ENCODE measurements at regions not wholly inside any gene's neighbourhood (a gene's known extent, or its start where the extent isn't known, plus 50 kb on each side); places are given as distances from the start of the nearest gene placed in this dataset.

DNA sequence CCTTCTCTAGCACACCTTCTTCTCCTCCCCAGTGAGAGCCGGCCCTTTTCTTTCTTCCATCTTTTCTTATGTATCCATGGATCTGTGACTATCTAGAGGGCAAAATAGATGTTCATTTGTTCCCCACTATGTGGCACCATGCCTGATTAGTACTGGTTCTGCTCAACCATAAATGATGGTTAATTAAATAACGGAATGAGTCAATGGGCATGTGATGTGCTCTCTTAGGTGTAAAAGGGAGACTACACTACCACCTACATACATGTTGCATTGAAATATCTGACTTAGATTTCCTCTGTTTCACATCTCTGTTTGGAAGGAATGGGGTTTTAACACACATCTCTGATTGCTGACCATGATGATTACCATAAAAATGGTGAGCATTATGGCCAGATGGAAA lies 116.5 kb downstream of the BTG1 start:
- no peak overlapping the region for H3K4me3 ChIP-seq (ENCODE audit: low read depth, low read length)
- no peak for DNase-seq (ENCODE audit: low read depth)
- TF ChIP-seq, protein P1, sequence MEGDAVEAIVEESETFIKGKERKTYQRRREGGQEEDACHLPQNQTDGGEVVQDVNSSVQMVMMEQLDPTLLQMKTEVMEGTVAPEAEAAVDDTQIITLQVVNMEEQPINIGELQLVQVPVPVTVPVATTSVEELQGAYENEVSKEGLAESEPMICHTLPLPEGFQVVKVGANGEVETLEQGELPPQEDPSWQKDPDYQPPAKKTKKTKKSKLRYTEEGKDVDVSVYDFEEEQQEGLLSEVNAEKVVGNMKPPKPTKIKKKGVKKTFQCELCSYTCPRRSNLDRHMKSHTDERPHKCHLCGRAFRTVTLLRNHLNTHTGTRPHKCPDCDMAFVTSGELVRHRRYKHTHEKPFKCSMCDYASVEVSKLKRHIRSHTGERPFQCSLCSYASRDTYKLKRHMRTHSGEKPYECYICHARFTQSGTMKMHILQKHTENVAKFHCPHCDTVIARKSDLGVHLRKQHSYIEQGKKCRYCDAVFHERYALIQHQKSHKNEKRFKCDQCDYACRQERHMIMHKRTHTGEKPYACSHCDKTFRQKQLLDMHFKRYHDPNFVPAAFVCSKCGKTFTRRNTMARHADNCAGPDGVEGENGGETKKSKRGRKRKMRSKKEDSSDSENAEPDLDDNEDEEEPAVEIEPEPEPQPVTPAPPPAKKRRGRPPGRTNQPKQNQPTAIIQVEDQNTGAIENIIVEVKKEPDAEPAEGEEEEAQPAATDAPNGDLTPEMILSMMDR (conservative IDR thresholded peaks at IDR 0.05; ENCODE audit: low read depth, low read length), result no peak

DNA sequence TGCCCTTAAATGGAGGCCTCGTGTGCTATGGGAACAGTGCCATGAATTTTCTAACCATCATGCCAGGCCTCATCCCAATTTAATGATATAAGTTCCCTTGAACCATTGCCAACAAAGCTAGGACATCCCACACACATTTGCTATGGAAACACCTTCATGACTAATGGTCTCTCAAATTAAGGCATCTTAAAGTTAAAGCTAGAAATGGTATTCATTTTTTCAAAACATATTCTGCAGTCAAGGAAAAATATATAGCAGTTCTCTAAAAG lies 117.3 kb downstream of the BTG1 start:
- H3K4me3 ChIP-seq (ENCODE audit: low read depth, low read length), result no peak overlapping the region
- DNase-seq (ENCODE audit: low read depth), result peak; percentile 39
- TF ChIP-seq, protein P1 (conservative IDR thresholded peaks at IDR 0.05; ENCODE audit: low read depth, low read length), result no peak

DNA sequence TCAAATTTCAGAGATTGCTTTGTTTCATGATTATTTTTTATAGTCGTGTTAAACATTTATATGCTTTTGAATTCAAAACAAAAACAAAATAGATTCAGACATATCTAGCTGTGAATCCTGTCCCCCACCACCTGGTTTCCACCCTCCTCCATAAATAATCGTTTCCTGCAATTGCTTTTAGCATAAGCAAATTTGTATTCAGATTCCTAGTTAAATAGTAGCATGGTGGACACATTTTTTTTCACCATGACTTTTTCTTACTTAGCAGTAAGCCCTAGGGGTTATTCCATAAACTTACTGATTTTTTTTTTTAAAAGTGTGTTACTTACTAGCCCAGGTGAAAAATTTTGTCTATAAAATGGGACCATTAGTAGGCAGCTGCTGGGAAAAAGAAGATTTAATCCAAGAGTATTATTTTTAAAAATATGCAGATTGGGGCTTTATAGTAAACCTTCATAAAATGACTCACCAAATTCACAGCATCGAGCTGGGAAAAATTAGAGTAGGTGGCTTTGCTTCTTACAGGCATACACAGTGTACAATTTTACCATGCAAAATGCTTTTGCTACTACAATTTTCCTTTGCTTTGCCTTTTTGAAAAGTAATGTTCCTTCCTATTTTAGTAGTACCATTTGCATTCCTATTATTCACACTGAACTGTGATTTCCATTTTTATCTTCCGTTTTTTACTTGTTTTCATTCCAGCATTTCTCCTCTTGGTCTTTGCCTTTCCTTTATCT lies 117.8 kb downstream of the BTG1 start:
- DNase-seq (ENCODE audit: low read depth), result no peak
- H3K4me3 ChIP-seq (ENCODE audit: low read depth, low read length), result no peak overlapping the region
- TF ChIP-seq, protein P1 (conservative IDR thresholded peaks at IDR 0.05; ENCODE audit: low read depth, low read length), result no peak

DNA sequence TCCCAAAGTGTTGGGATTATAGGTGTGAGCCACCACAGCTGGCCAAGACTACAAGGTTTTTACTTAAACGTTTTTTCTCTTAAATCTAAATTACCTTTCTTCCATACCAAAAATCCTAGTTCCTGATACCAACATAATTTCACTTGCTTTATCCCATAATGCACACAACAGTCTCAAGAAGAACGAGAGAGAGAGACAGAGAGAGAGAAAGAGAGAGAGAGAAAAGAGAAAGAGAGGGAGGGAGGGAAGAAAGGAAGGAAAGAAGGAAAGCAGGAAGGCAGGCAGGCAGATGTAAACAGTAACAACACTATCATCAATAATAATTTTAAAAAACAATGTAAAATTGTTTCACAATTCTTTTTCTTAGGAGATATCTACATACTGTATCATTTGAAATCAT lies 118.4 kb downstream of the BTG1 start:
- no peak for DNase-seq (ENCODE audit: low read depth)
- TF ChIP-seq, protein P1 (conservative IDR thresholded peaks at IDR 0.05; ENCODE audit: low read depth, low read length), result no peak
- no peak overlapping the region for H3K4me3 ChIP-seq (ENCODE audit: low read depth, low read length)

DNA sequence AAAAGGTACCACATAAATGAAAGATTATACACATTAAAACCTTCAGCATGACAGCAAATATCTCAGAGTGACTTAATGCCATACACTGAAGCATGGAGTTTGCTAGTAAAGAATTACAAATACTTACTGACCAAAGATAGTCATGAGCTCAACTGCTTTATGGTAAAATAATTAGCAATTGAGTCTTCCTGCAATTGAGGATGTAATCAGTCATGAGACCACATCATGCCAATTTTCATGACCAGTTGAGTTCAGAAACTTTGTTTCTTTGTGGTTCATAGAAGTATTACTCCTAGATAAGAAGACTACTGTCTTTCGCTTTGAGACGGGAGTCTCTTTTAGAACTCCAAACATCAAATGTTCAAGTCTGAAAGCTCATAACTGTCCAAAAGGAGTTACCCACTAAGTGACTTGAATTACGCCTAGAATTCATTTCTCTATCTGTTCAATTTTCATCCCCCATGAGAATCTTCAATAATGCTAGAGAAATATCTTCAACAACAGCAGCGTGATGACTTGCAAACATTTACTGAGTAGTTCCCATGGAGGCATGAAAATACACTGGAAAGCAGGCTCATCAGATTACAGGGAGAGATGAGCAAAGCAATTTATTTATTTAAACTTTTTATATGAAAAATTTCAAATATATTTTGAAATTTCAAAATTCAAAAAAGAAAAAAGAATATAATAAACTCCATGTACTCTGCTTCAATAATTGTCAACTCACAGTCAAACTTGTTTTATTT lies 120.0 kb downstream of the BTG1 start:
- no peak for DNase-seq (ENCODE audit: low read depth)
- no peak overlapping the region for H3K4me3 ChIP-seq (ENCODE audit: low read depth, low read length)
- TF ChIP-seq, protein P1 (conservative IDR thresholded peaks at IDR 0.05; ENCODE audit: low read depth, low read length), result no peak

DNA sequence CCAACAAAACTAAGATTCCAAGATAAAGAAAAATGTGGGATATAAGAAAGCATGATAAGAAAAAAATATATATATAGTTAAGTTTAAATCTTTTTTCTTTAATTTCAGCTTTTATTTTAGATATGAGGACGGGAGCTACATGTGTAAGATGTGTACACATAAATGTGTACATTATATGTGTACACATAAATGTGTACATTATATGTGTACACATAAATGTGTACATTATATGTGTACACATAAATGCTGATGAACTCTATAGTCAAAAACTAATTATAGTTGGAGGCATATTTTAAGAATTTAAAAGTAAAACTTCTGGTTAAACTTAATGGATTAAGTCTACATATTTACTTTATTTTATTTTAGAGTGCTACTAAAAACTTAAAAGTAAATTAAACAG lies 123.6 kb downstream of the BTG1 start:
- TF ChIP-seq, protein P1 (conservative IDR thresholded peaks at IDR 0.05; ENCODE audit: low read depth, low read length), result no peak
- H3K4me3 ChIP-seq (ENCODE audit: low read depth, low read length), result no peak overlapping the region
- DNase-seq (ENCODE audit: low read depth), result no peak

DNA sequence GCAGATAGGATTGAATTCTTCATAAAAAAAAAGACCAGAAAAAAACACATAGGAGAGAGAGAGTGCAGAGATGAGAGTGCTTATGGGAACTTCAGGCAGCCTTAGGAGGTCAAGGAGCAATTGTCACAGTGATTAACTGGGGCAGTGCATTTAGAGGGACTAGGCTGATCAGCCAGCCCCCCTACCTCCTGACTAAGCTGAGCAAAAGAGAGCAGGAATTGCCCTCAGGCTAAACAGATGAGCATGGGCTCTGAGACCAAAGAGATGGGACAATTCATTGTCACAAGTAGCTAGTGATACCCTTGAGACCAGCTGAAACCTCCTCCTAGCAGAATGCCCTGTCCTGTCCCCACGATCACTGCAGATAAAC lies 124.0 kb downstream of the BTG1 start:
- H3K4me3 ChIP-seq (ENCODE audit: low read depth, low read length), result no peak overlapping the region
- TF ChIP-seq, protein P1 (conservative IDR thresholded peaks at IDR 0.05; ENCODE audit: low read depth, low read length), result no peak
- no peak for DNase-seq (ENCODE audit: low read depth)

Data from choroid plexus epithelial cell (primary cell).